IMR-90 (cell line): ENCODE measurements at regions not wholly inside any gene's neighbourhood (a gene's known extent, or its start where the extent isn't known, plus 50 kb on each side); places are given as distances from the start of the nearest gene placed in this dataset.
A peak's percentile ranks its signal among the peaks of the same experiment; 100 is the strongest.

Source experiments
- ATAC-seq: fragments of 200-7000 bp; cut with Tn5 transposase; 2 replicates; pipeline ENCODE4 v1.9.1; 2020; ENCODE audit warnings: low read depth, mild to moderate bottlenecking, moderate library complexity
- BruUV-seq: library from RNA; stranded (reverse); fragments of 400-500 nt; replicated peaks from 2 replicates; lab custom pipeline; 2021; lab: Mats Ljungman, UMichigan
- CTCF ChIA-PET: fragments of 300-600 bp; formaldehyde crosslinking; extraction: SDS; loops from one replicate; lab custom pipeline; 2021; ENCODE audit warnings: antibody characterized with exemption; lab: Yijun Ruan, JAX
- POLR2A ChIA-PET: fragments of 300-600 bp; sonication (Branson Sonifier 250); formaldehyde crosslinking; loops from one replicate; lab custom pipeline; 2022; ENCODE audit warnings: antibody characterized with exemption; ENCODE audit not compliant: unreplicated experiment; lab: Charles Lee
- DNase-seq: peaks from one replicate; pipeline ENCODE4 v3.0.0; 2013
- H2AFZ ChIP-seq: replicated peaks from 2 replicates; pipeline ENCODE3; 2013; ENCODE audit warnings: low read length, mild to moderate bottlenecking; ENCODE audit not compliant: poor library complexity
- H2AK5ac ChIP-seq: 2 replicates; pipeline ENCODE4 v1.6.1; 2013; ENCODE audit warnings: low read depth, low read length, inconsistent platforms
- H2AK9ac ChIP-seq: replicated peaks from 2 replicates; pipeline ENCODE3; 2013; ENCODE audit warnings: mild to moderate bottlenecking, low read depth, low read length, moderate library complexity; ENCODE audit not compliant: poor library complexity
- H2BK120ac ChIP-seq: 2 replicates; pipeline ENCODE4 v1.6.1; 2013; ENCODE audit warnings: low read depth, low read length, inconsistent platforms
- H2BK15ac ChIP-seq: 3 replicates; pipeline ENCODE4 v1.6.1; 2013; ENCODE audit warnings: low read depth, low read length, inconsistent platforms
- H2BK20ac ChIP-seq: 2 replicates; pipeline ENCODE4 v1.6.1; 2013; ENCODE audit warnings: low read depth, mild to moderate bottlenecking, inconsistent platforms, low read length, moderate library complexity
- H2BK5ac ChIP-seq: 2 replicates; pipeline ENCODE4 v1.6.1; 2013; ENCODE audit warnings: mild to moderate bottlenecking, low read depth, low read length, inconsistent platforms; ENCODE audit not compliant: poor library complexity, severe bottlenecking
- H3K14ac ChIP-seq: replicated peaks from 2 replicates; pipeline ENCODE4 v1.6.1; 2013; ENCODE audit warnings: low read depth, low read length, inconsistent platforms
- H3K18ac ChIP-seq: 2 replicates; pipeline ENCODE4 v1.6.1; 2013; ENCODE audit warnings: low read depth, low read length, control low read depth
- H3K23ac ChIP-seq: 2 replicates; pipeline ENCODE4 v1.6.1; 2013; ENCODE audit warnings: low read depth, low read length, inconsistent platforms
- H3K27ac ChIP-seq: 2 replicates; pipeline ENCODE4 v1.5.1; 2013; ENCODE audit warnings: mild to moderate bottlenecking, control low read depth, low read length; ENCODE audit not compliant: insufficient read depth
- H3K27me3 ChIP-seq: 2 replicates; pipeline ENCODE4 v1.6.1; 2013; ENCODE audit warnings: low read length; ENCODE audit not compliant: control insufficient read depth, insufficient read depth
- H3K36me3 ChIP-seq: 2 replicates; pipeline ENCODE4 v1.6.1; 2013; ENCODE audit warnings: low read length, mixed read lengths; ENCODE audit not compliant: control insufficient read depth, insufficient read depth
- H3K4ac ChIP-seq: 2 replicates; pipeline ENCODE4 v1.6.1; 2013; ENCODE audit warnings: low read depth, low read length, inconsistent platforms
- H3K4me1 ChIP-seq: 2 replicates; pipeline ENCODE4 v1.6.1; 2013; ENCODE audit warnings: low read length, mixed read lengths; ENCODE audit not compliant: control insufficient read depth, insufficient read depth
- H3K4me2 ChIP-seq: 2 replicates; pipeline ENCODE4 v1.6.1; 2013; ENCODE audit warnings: low read depth, mild to moderate bottlenecking, control low read depth, low read length, moderate library complexity
- H3K4me3 ChIP-seq: 2 replicates; pipeline ENCODE4 v1.5.1; 2013; ENCODE audit warnings: low read depth, mild to moderate bottlenecking, control low read depth, low read length, moderate library complexity; ENCODE audit not compliant: insufficient read depth
- H3K56ac ChIP-seq: 2 replicates; pipeline ENCODE4 v1.6.1; 2013; ENCODE audit warnings: low read length, inconsistent platforms; ENCODE audit not compliant: insufficient read depth; ENCODE audit errors: extremely low read depth
- H3K79me1 ChIP-seq, 2 experiments: 2 replicates each; pipeline ENCODE4 v1.6.1; 2013; ENCODE audit warnings: low read length in 2 of 2, inconsistent platforms in 1 of 2, low read depth in 1 of 2
- H3K9ac ChIP-seq: 2 replicates; pipeline ENCODE4 v1.6.1; 2013; ENCODE audit warnings: low read depth, low read length, control low read depth
- H3K9me1 ChIP-seq: 2 replicates; pipeline ENCODE4 v1.6.1; 2013; ENCODE audit warnings: low read length, inconsistent platforms; ENCODE audit not compliant: insufficient read depth
- H3K9me3 ChIP-seq: 2 replicates; pipeline ENCODE4 v1.6.1; 2013; ENCODE audit warnings: low read length; ENCODE audit not compliant: control insufficient read depth, insufficient read depth
- H4K20me1 ChIP-seq: 2 replicates; pipeline ENCODE4 v1.6.1; 2013; ENCODE audit warnings: low read length, inconsistent platforms; ENCODE audit not compliant: insufficient read depth
- H4K5ac ChIP-seq: 2 replicates; pipeline ENCODE4 v1.6.1; 2013; ENCODE audit warnings: mild to moderate bottlenecking, low read depth, low read length, control low read depth
- H4K8ac ChIP-seq, 2 experiments: 2 replicates each; pipeline ENCODE4 v1.6.1; 2013; ENCODE audit warnings: low read depth in 2 of 2, low read length in 2 of 2, control low read depth in 1 of 2, inconsistent platforms in 1 of 2
- H4K91ac ChIP-seq: 2 replicates; pipeline ENCODE4 v1.6.1; 2013; ENCODE audit warnings: low read depth, low read length, inconsistent platforms; ENCODE audit not compliant: insufficient read depth
- BHLHE40 ChIP-seq: fragments of 150-350 bp; IDR thresholded peaks from 2 replicates; pipeline ENCODE4 v1.6.1; 2016; ENCODE audit warnings: mild to moderate bottlenecking, low read depth, low read length
- CEBPB ChIP-seq: IDR thresholded peaks from 2 replicates; pipeline ENCODE4 v1.6.1; 2012; ENCODE audit warnings: low read depth, low read length, improper control_type of control experiment
- CHD1 ChIP-seq: IDR thresholded peaks from 2 replicates; pipeline ENCODE4 v1.6.1; 2012; ENCODE audit warnings: low read depth, low read length, improper control_type of control experiment
- FOS ChIP-seq: fragments of 150-350 bp; IDR thresholded peaks from 2 replicates; pipeline ENCODE4 v1.6.1; 2016; ENCODE audit warnings: low read depth, low read length
- MAZ ChIP-seq: IDR thresholded peaks from 2 replicates; pipeline ENCODE4 v1.6.1; 2012; ENCODE audit warnings: low read depth, mild to moderate bottlenecking, low read length, improper control_type of control experiment, moderate library complexity, borderline replicate concordance
- MXI1 ChIP-seq: IDR thresholded peaks from 2 replicates; pipeline ENCODE4 v1.6.1; 2012; ENCODE audit warnings: low read depth, mild to moderate bottlenecking, low read length, moderate library complexity, borderline replicate concordance
- NFE2L2 ChIP-seq: fragments of 150-350 bp; IDR thresholded peaks from 2 replicates; pipeline ENCODE4 v1.6.1; 2016; ENCODE audit warnings: low read depth, mild to moderate bottlenecking, low read length
- POLR2A ChIP-seq: IDR thresholded peaks from 2 replicates; pipeline ENCODE4 v1.6.1; 2012; ENCODE audit warnings: mild to moderate bottlenecking, low read depth, low read length
- RAD21 ChIP-seq: IDR thresholded peaks from 2 replicates; pipeline ENCODE4 v1.6.1; 2012; ENCODE audit warnings: low read length, improper control_type of control experiment
- RCOR1 ChIP-seq: IDR thresholded peaks from 2 replicates; pipeline ENCODE4 v1.6.1; 2012; ENCODE audit warnings: mild to moderate bottlenecking, low read length, improper control_type of control experiment; ENCODE audit not compliant: insufficient replicate concordance
- RFX5 ChIP-seq: IDR thresholded peaks from 2 replicates; pipeline ENCODE4 v1.8.0; 2012; ENCODE audit warnings: low read depth, mild to moderate bottlenecking, low read length, moderate library complexity
- SMC3 ChIP-seq: fragments of 150-350 bp; IDR thresholded peaks from 2 replicates; pipeline ENCODE4 v1.6.1; 2016; ENCODE audit warnings: low read depth, mild to moderate bottlenecking, antibody characterized with exemption, low read length, moderate library complexity
- WGBS, 2 experiments: methylation state at CpG; one replicate each; pipeline versions ENCODE4 v1.1.5 to v1.1.7; 2013; ENCODE audit warnings: missing lambda C conversion rate in 2 of 2; ENCODE audit not compliant: insufficient read length in 1 of 2; ENCODE audit errors: extremely low coverage in 2 of 2; 5-methylcytosine and 5-hydroxymethylcytosine counted together
- dilution Hi-C: fragments of 300-500 bp; cut with HindIII; formaldehyde crosslinking; loops from one replicate; pipeline ENCODE4 v1.14.3; 2018; ENCODE audit warnings: low sequenced_read_pairs; ENCODE audit not compliant: unreplicated experiment
- in situ Hi-C: fragments of 300-500 bp; cut with MboI; formaldehyde crosslinking; loops from 3 replicates; pipeline ENCODE4 v1.14.3; 2019; ENCODE audit warnings: low sequenced_read_pairs, inconsistent platforms, mixed read lengths
- intact Hi-C: fragments of 100-400 bp; cut with micrococcal nuclease; formaldehyde crosslinking; loops from 2 replicates; pipeline ENCODE4 v1.10.0; 2022
- TF ChIP-seq, protein P1 (sequence below): fragments of 150-350 bp; IDR thresholded peaks from 2 replicates; pipeline ENCODE4 v1.6.1; 2016; ENCODE audit warnings: low read depth, mild to moderate bottlenecking, low read length, moderate library complexity, borderline replicate concordance
- TF ChIP-seq, protein P2 (sequence below): conservative IDR thresholded peaks from 2 replicates; pipeline ENCODE4 v1.5.1; 2012; ENCODE audit warnings: mild to moderate bottlenecking, low read depth, low read length, improper control_type of control experiment
- TF ChIP-seq, protein P3 (sequence below): fragments of 150-350 bp; IDR thresholded peaks from 2 replicates; pipeline ENCODE4 v1.6.1; 2017; ENCODE audit warnings: mild to moderate bottlenecking, antibody characterized with exemption, low read length, low read depth

DNA sequence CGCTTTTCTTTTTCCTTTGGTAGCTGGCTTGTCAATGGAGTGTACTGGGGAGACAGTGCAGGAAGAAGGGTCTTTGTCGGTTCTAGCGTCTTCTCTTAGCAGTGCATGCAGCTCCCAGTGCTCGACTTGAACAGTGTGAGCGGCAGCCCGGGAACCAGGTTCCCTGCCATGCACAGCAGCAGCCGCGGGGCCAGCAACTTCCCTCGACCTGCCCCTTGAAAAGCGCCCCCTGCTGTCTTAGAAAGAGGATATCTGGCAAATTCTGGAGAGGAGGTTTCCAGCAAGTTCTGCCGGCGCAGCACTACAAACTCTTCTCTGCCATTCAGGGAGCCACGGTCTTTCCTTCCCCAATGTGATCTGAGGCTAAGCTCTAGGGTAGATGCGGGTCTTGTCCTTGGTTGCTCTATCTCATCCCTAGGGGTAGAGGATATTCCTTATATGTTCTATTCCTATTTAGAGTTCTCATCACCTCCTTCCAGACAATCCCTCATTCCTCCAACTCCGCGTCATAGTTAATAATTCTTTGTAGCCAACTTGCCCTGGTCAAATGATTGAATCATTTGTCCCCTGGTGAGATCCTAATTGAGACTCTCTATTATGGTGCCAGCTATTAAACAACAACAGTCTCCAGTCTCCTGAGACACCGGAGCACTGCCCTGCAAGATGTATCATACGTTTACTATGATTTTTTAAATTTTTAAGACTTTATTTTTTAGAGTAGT, 451.3 kb downstream of the PMP22 start:
- Histone ChIP-seq H3K23ac (no peak overlapping the region), H3K14ac (no peak overlapping the region), H4K20me1 (no peaks in the 10 kb centered on the region), H4K5ac (no peak overlapping the region), H3K4me2 (no peak overlapping the region), H2BK20ac (no peak overlapping the region), H3K79me1 (no peaks in the 10 kb centered on the region), H3K9me1 (no peaks in the 10 kb centered on the region), H3K9me3 (peaks cover 2% of the 10 kb centered on the region; the same call in 1 of the 2 replicates), H3K4me1 (0 out of 2 replicates have a peak, but pooled peaks cover 1% of the 10 kb centered on the region), H2AK9ac (peak overlapping the region; percentile 57), H2AFZ (no peak overlapping the region), H2BK120ac (no peak overlapping the region), H2AK5ac (no peak overlapping the region), H3K4ac (no peak overlapping the region), H4K8ac (no peak overlapping the region), H3K27ac (no peak overlapping the region), H4K91ac (no peak overlapping the region), H2BK15ac (no peak overlapping the region; the same call in 2 of the 3 replicates), H3K56ac (no peak overlapping the region), H3K27me3 (no peaks in the 10 kb centered on the region), H2BK5ac (no peak overlapping the region), H3K9ac (no peak overlapping the region), H3K4me3 (no peak overlapping the region), H3K18ac (no peak overlapping the region), H3K36me3 (no peaks in the 10 kb centered on the region)
- no peak for ATAC-seq
- in situ Hi-C loops (no loop called here), dilution Hi-C loops (no loop called here), intact Hi-C loops (no loop called here)
- POLR2A ChIA-PET: no interaction called here
- CTCF ChIA-PET: interaction anchor here (1.3 kb wide), 1 partner anchor 11 kb away, joined by 4 read pairs; no protein-coding TSS in a partner anchor
- no TSS peak for BruUV-seq
- no peak for DNase-seq
- WGBS, 2 experiments: 52% methylated on average over 3 of the region's 18 CpGs; no CpG with 5 or more reads in 1 of the 2 experiments
- TF ChIP-seq BHLHE40: no peak
- no peak for TF ChIP-seq MAZ
- no peak for TF ChIP-seq RAD21
- no peak for TF ChIP-seq POLR2A
- TF ChIP-seq, protein P1, sequence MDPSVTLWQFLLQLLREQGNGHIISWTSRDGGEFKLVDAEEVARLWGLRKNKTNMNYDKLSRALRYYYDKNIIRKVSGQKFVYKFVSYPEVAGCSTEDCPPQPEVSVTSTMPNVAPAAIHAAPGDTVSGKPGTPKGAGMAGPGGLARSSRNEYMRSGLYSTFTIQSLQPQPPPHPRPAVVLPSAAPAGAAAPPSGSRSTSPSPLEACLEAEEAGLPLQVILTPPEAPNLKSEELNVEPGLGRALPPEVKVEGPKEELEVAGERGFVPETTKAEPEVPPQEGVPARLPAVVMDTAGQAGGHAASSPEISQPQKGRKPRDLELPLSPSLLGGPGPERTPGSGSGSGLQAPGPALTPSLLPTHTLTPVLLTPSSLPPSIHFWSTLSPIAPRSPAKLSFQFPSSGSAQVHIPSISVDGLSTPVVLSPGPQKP: no peak
- no peak for TF ChIP-seq NFE2L2
- TF ChIP-seq CHD1: no peak
- TF ChIP-seq, protein P2, sequence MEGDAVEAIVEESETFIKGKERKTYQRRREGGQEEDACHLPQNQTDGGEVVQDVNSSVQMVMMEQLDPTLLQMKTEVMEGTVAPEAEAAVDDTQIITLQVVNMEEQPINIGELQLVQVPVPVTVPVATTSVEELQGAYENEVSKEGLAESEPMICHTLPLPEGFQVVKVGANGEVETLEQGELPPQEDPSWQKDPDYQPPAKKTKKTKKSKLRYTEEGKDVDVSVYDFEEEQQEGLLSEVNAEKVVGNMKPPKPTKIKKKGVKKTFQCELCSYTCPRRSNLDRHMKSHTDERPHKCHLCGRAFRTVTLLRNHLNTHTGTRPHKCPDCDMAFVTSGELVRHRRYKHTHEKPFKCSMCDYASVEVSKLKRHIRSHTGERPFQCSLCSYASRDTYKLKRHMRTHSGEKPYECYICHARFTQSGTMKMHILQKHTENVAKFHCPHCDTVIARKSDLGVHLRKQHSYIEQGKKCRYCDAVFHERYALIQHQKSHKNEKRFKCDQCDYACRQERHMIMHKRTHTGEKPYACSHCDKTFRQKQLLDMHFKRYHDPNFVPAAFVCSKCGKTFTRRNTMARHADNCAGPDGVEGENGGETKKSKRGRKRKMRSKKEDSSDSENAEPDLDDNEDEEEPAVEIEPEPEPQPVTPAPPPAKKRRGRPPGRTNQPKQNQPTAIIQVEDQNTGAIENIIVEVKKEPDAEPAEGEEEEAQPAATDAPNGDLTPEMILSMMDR: no peak
- TF ChIP-seq FOS: no peak
- no peak for TF ChIP-seq RFX5
- TF ChIP-seq CEBPB: no peak
- TF ChIP-seq, protein P3, sequence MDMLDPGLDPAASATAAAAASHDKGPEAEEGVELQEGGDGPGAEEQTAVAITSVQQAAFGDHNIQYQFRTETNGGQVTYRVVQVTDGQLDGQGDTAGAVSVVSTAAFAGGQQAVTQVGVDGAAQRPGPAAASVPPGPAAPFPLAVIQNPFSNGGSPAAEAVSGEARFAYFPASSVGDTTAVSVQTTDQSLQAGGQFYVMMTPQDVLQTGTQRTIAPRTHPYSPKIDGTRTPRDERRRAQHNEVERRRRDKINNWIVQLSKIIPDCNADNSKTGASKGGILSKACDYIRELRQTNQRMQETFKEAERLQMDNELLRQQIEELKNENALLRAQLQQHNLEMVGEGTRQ: no peak
- TF ChIP-seq SMC3: no peak
- TF ChIP-seq RCOR1: no peak
- no peak for TF ChIP-seq MXI1
